GM21723 (cell line): ENCODE measurements at regions not wholly inside any gene's neighbourhood (a gene's known extent, or its start where the extent isn't known, plus 50 kb on each side); places are given as distances from the start of the nearest gene placed in this dataset.
"Not testable (repeated sequence)": the region's sequence is repeated elsewhere in the genome, so short reads cannot be mapped to it uniquely, and the experiment has no call there.

Experiments used
- ATAC-seq: cut with Tn5 transposase; IDR thresholded peaks from one replicate; pipeline ENCODE4 v1.9.1; 2021; ENCODE audit warnings: mild to moderate bottlenecking, moderate library complexity; ENCODE audit not compliant: unreplicated experiment

- no peak for ATAC-seq
These were observed 230.3 kb downstream of the TFAP2A start for GRCh38 chr6:10184371-10185227.

- ATAC-seq: no peak
These were observed 234.5 kb downstream of the TFAP2A start for GRCh38 chr6:10180138-10181074.

- ATAC-seq: no peak
These were observed 237.2 kb downstream of the TFAP2A start for GRCh38 chr6:10177704-10178103.

- ATAC-seq: no peak
These were observed 239.5 kb downstream of the TFAP2A start for GRCh38 chr6:10175362-10175761.

- ATAC-seq: no peak
These were observed 240.1 kb downstream of the TFAP2A start for GRCh38 chr6:10174761-10175160.

GRCh38 chr6:10174056-10174455 lies 240.8 kb downstream of the TFAP2A start:
- ATAC-seq: no peak

GRCh38 chr6:10171706-10172105 lies 243.2 kb downstream of the TFAP2A start:
- ATAC-seq: not testable (repeated sequence)

- ATAC-seq: no peak
These were observed 244.1 kb downstream of the TFAP2A start for GRCh38 chr6:10170816-10171215.

- no peak for ATAC-seq
These were observed 248.8 kb downstream of the TFAP2A start for GRCh38 chr6:10166031-10166430.

GRCh38 chr6:10163203-10163962 lies 251.5 kb downstream of the TFAP2A start:
- no peak for ATAC-seq

- no peak for ATAC-seq
These were observed 258.0 kb downstream of the TFAP2A start for GRCh38 chr6:10156875-10157274.

- ATAC-seq: no peak
These were observed 260.6 kb downstream of the TFAP2A start for GRCh38 chr6:10154251-10154650.

- no peak for ATAC-seq
These were observed 263.5 kb downstream of the TFAP2A start for GRCh38 chr6:10151144-10151915.

GRCh38 chr6:10149603-10150002 lies 265.3 kb downstream of the TFAP2A start:
- ATAC-seq: no peak

GRCh38 chr6:10146715-10147451 lies 268.0 kb downstream of the TFAP2A start:
- peak; percentile 99 for ATAC-seq

GRCh38 chr6:10144772-10145171 lies 270.1 kb downstream of the TFAP2A start:
- no peak for ATAC-seq

- ATAC-seq: no peak
These were observed 273.0 kb downstream of the TFAP2A start for GRCh38 chr6:10141746-10142443.

- ATAC-seq: no peak
These were observed 274.1 kb downstream of the TFAP2A start for GRCh38 chr6:10140824-10141223.

- ATAC-seq: no peak
These were observed 274.7 kb downstream of the TFAP2A start for GRCh38 chr6:10140136-10140535.
